ENCODE measurements at regions not wholly inside any gene's neighbourhood (a gene's known extent, or its start where the extent isn't known, plus 50 kb on each side); places are given as distances from the start of the nearest gene placed in this dataset.

DNA sequence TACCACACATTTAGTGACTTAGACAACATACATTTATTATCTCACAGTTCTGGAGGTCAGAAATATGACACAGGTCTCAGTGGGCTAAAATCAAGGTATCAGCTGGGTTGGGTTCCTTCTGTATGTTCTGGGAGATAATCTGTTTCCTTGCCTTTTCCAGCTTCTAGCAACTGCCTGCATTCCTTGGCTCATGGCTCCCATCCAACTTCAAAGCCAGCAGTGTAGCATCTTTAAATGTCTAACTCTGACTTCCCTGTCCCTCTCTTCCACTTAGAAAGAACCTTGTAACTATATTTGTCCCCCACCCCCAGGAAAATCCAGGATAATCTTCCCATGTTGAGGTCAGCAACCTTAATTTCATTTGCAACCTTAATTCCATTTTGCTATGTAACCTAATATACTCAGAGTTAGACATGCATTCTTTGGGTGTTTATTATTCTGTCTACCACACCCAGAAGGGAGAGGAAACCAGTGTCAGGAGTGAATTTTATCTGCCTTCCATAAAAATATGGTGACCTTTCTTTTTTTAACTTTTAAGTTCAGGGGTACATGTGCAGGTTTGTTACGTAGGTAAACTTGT lies 57.3 kb upstream of the SMIM30 start:
- no peaks in the 10 kb centered on the region for H3F3A ChIP-seq (replicated peaks; ENCODE audit: insufficient read depth)
- H3K27me3 ChIP-seq (ENCODE audit: insufficient read depth), result no peaks in the 10 kb centered on the region
- H4K20me1 ChIP-seq (ENCODE audit: insufficient read depth), result no peaks in the 10 kb centered on the region
- no peaks in the 10 kb centered on the region for H3K36me3 ChIP-seq (replicated peaks in 1 of 2; ENCODE audit: control insufficient read depth in 1 of 2, insufficient read depth in 2 of 2, low read length in 1 of 2)
- H3K9me2 ChIP-seq, result no peaks in the 10 kb centered on the region; the same call in 1 of the 2 replicates
- H3K4me1 ChIP-seq (ENCODE audit: control insufficient read depth in 1 of 2, insufficient read depth in 2 of 2, low read depth in 1 of 2, low read length in 1 of 2), result no peaks in the 10 kb centered on the region
- H3K4me3 ChIP-seq (ENCODE audit: low read depth in 2 of 2, low read length in 1 of 2), result no peak overlapping the region
- WGBS (ENCODE audit: low lambda C conversion rate), result 94% methylated on average over 1 of the region's 1 CpG
- no peak for DNase-seq
- ChIA-PET CTCF (interaction anchor here (5.9 kb wide), 1 partner anchor 15 kb away, joined by 27 read pairs; no protein-coding TSS in a partner anchor), POLR2A (no interaction called here)
- H3K27ac ChIP-seq (ENCODE audit: low read depth in 2 of 2, low read length in 1 of 2), result no peak overlapping the region
- H3K79me2 ChIP-seq (ENCODE audit: insufficient read depth), result no peaks in the 10 kb centered on the region
- H3K4me2 ChIP-seq, result no peak overlapping the region
- H3K9ac ChIP-seq, result no peak overlapping the region
- no peak for TF ChIP-seq SMC3 (IDR thresholded peaks at IDR 0.05; ENCODE audit: low read depth, low read length)
- no peak for TF ChIP-seq USF2 (IDR thresholded peaks at IDR 0.05; ENCODE audit: borderline replicate concordance, low read depth, low read length)
- TF ChIP-seq GATA2 (CRISPR knock-in tag; IDR thresholded peaks at IDR 0.05), result no peak
- no peak for TF ChIP-seq RAD21 (IDR thresholded peaks at IDR 0.05; ENCODE audit: low read length)
- no peak for TF ChIP-seq NRF1 (IDR thresholded peaks at IDR 0.05; ENCODE audit: low read depth, low read length)
- no peak for TF ChIP-seq SIN3A (IDR thresholded peaks at IDR 0.05; ENCODE audit: borderline replicate concordance, low read depth, low read length)
- TF ChIP-seq POLR2AphosphoS5 (IDR thresholded peaks at IDR 0.05; ENCODE audit: low read depth, low read length), result no peak
- no peak for TF ChIP-seq NFIC (IDR thresholded peaks at IDR 0.05; ENCODE audit: borderline replicate concordance)
- TF ChIP-seq FOSL2 (IDR thresholded peaks at IDR 0.05; ENCODE audit: borderline replicate concordance, low read depth), result no peak
- H3K9me3 ChIP-seq, result 0 out of 2 replicates have a peak, but pooled peaks cover 5% of the 10 kb centered on the region
- no peak overlapping the region for H2AFZ ChIP-seq (ENCODE audit: low read depth)

DNA sequence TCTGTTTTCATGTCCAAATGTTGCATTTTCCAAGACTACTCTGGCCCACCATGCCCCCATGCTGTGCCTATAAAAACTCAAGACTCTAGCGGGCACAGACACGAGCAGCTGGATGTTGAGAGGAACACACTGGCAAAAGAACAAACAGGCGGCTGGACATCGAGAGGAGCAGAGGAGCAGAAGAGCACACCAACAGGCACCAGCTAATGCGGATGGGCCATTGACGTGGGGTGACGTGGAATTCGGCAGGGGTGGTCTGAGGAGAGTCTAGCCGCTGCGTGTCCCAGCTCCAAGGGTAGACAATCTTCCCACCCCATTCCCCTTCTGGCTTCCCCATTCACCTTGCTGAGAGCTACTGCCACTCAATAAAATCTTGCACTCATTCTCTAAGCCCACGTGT lies 54.4 kb upstream of the SMIM30 start:
- no peak overlapping the region for H2AFZ ChIP-seq (ENCODE audit: low read depth)
- CTCF ChIA-PET, result interaction anchor here (2.0 to 5.7 kb wide), 2 partner anchors 12 to 249 kb away, joined by 6 to 42 read pairs; no protein-coding TSS in a partner anchor
- POLR2A ChIA-PET, result no interaction called here
- no peak overlapping the region for H3K9ac ChIP-seq
- no peaks in the 10 kb centered on the region for H3K27me3 ChIP-seq (ENCODE audit: insufficient read depth)
- no peaks in the 10 kb centered on the region for H4K20me1 ChIP-seq (ENCODE audit: insufficient read depth)
- H3K4me1 ChIP-seq (ENCODE audit: control insufficient read depth in 1 of 2, insufficient read depth in 2 of 2, low read depth in 1 of 2, low read length in 1 of 2), result no peaks in the 10 kb centered on the region
- no peaks in the 10 kb centered on the region for H3F3A ChIP-seq (replicated peaks; ENCODE audit: insufficient read depth)
- no peak overlapping the region for H3K27ac ChIP-seq (ENCODE audit: low read depth in 2 of 2, low read length in 1 of 2)
- H3K4me2 ChIP-seq, result no peak overlapping the region
- no peaks in the 10 kb centered on the region for H3K36me3 ChIP-seq (replicated peaks in 1 of 2; ENCODE audit: control insufficient read depth in 1 of 2, insufficient read depth in 2 of 2, low read length in 1 of 2)
- DNase-seq, result no peak
- H3K9me3 ChIP-seq, result 0 out of 2 replicates have a peak, but pooled peaks cover 5% of the 10 kb centered on the region
- TF ChIP-seq USF2 (IDR thresholded peaks at IDR 0.05; ENCODE audit: borderline replicate concordance, low read depth, low read length) (no peak), ELF1 (IDR thresholded peaks at IDR 0.05) (no peak), RXRA (IDR thresholded peaks at IDR 0.05; ENCODE audit: borderline replicate concordance, low read depth) (no peak), TCF12 (IDR thresholded peaks at IDR 0.05) (no peak), SMC3 (IDR thresholded peaks at IDR 0.05; ENCODE audit: low read depth, low read length) (no peak), MXI1 (IDR thresholded peaks at IDR 0.05; ENCODE audit: low read depth, low read length) (no peak), NFIC (IDR thresholded peaks at IDR 0.05; ENCODE audit: borderline replicate concordance) (no peak), EP300 (IDR thresholded peaks at IDR 0.05; ENCODE audit: borderline replicate concordance in 1 of 2, low read depth in 1 of 2, low read length in 1 of 2) (no peak), FOSL2 (IDR thresholded peaks at IDR 0.05; ENCODE audit: borderline replicate concordance, low read depth) (no peak), TEAD4 (IDR thresholded peaks at IDR 0.05; ENCODE audit: borderline replicate concordance, insufficient read depth) (no peak), RCOR1 (IDR thresholded peaks at IDR 0.05; ENCODE audit: low read length) (no peak), PBX3 (IDR thresholded peaks at IDR 0.05) (no peak), RFX5 (IDR thresholded peaks at IDR 0.05; ENCODE audit: low read length) (no peak), GABPA (IDR thresholded peaks at IDR 0.05; ENCODE audit: low read depth) (no peak), FOXJ3 (CRISPR knock-in tag; IDR thresholded peaks at IDR 0.05) (no peak), JUND (IDR thresholded peaks at IDR 0.05) (no peak), FOXM1 (IDR thresholded peaks at IDR 0.05; ENCODE audit: low read depth) (no peak), GATA2 (CRISPR knock-in tag; IDR thresholded peaks at IDR 0.05) (no peak)
- TF ChIP-seq, protein P1, sequence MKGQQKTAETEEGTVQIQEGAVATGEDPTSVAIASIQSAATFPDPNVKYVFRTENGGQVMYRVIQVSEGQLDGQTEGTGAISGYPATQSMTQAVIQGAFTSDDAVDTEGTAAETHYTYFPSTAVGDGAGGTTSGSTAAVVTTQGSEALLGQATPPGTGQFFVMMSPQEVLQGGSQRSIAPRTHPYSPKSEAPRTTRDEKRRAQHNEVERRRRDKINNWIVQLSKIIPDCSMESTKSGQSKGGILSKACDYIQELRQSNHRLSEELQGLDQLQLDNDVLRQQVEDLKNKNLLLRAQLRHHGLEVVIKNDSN (IDR thresholded peaks at IDR 0.05; ENCODE audit: borderline replicate concordance, low read depth), result no peak
- H3K79me2 ChIP-seq (ENCODE audit: insufficient read depth), result no peaks in the 10 kb centered on the region
- no peaks in the 10 kb centered on the region; the same call in 1 of the 2 replicates for H3K9me2 ChIP-seq
- WGBS (ENCODE audit: low lambda C conversion rate), result 84% methylated on average over 11 of the region's 11 CpGs
- no peak overlapping the region for H3K4me3 ChIP-seq (ENCODE audit: low read depth in 2 of 2, low read length in 1 of 2)
